ENCODE measurements at regions not wholly inside any gene's neighbourhood (a gene's known extent, or its start where the extent isn't known, plus 50 kb on each side); places are given as distances from the start of the nearest gene placed in this dataset.

DNA sequence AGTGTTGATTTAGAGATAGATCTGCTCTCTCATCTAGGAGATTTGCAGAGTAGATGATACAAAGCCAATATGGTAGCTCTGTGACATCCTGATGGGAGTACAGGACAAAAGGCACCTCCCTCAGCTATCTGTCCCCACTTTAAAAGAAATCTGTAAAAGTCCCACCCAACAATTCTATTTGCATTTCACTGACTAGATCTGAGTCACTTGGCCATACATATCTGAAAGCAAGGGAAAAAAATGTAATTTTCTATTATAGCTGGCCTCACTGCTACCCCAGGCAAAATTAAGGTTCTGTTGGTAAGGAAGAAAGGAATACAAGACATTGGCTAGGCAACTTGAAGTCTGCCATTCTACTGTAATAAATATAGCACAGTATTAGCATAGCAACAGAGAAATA lies 96.2 kb upstream of the RNF180 start:
- TF ChIP-seq YY1 (IDR thresholded peaks at IDR 0.05; ENCODE audit: insufficient read depth, insufficient read length) (no peak), ZNF274 (IDR thresholded peaks at IDR 0.05; ENCODE audit: low read depth, low read length) (no peak)

Measured in NT2/D1 (cell line).